ENCODE measurements at regions not wholly inside any gene's neighbourhood (a gene's known extent, or its start where the extent isn't known, plus 50 kb on each side); places are given as distances from the start of the nearest gene placed in this dataset.

DNA sequence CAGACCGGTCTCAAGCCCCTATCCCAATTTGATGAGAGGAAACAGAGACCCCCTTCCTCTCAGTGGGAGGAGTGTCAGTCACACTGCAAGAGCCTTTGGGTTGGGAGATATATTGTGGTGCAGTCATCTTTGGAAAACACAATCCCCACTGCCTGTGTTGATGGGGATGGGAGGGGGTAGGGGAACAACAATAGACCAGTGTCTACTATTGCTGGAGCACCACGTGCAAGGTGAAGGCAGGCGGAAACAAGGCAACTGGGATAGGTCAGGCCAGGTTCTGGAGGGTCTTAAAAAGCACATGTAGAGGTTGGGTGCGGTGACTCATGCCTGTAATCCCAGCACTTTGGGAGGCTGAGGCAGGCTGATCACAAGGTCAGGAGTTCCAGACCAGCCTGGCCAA, 127.9 kb downstream of the ZFP36L2 start:
- no peak for DNase-seq (ENCODE audit: low spot score)
- CTCF ChIA-PET, result no interaction called here
- TF ChIP-seq EZH2 (IDR thresholded peaks at IDR 0.05; ENCODE audit: borderline replicate concordance, low read depth, low read length, poor library complexity, severe bottlenecking), result no peak
- TF ChIP-seq, protein P1, sequence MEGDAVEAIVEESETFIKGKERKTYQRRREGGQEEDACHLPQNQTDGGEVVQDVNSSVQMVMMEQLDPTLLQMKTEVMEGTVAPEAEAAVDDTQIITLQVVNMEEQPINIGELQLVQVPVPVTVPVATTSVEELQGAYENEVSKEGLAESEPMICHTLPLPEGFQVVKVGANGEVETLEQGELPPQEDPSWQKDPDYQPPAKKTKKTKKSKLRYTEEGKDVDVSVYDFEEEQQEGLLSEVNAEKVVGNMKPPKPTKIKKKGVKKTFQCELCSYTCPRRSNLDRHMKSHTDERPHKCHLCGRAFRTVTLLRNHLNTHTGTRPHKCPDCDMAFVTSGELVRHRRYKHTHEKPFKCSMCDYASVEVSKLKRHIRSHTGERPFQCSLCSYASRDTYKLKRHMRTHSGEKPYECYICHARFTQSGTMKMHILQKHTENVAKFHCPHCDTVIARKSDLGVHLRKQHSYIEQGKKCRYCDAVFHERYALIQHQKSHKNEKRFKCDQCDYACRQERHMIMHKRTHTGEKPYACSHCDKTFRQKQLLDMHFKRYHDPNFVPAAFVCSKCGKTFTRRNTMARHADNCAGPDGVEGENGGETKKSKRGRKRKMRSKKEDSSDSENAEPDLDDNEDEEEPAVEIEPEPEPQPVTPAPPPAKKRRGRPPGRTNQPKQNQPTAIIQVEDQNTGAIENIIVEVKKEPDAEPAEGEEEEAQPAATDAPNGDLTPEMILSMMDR (conservative IDR thresholded peaks at IDR 0.05; ENCODE audit: low read depth, low read length), result no peak
- no TSS peak for BruUV-seq (replicated peaks)
- H3K27me3 ChIP-seq (replicated peaks; ENCODE audit: insufficient read depth, low read depth, low read length, poor library complexity), result no peaks in the 10 kb centered on the region
- H3K27ac ChIP-seq (ENCODE audit: low read depth, low read length, poor library complexity, severe bottlenecking), result no peak overlapping the region
- POLR2A ChIA-PET (ENCODE audit: low non-redundant PET), result no interaction called here
- intact Hi-C loops (cut with micrococcal nuclease; ENCODE audit: unreplicated experiment), result no loop called here
- no peaks in the 10 kb centered on the region for H3K36me3 ChIP-seq (ENCODE audit: insufficient read depth, low read length, poor library complexity, severe bottlenecking)
- H3K4me3 ChIP-seq (ENCODE audit: low read depth, low read length, poor library complexity, severe bottlenecking), result no peak overlapping the region
- no peaks in the 10 kb centered on the region for H3K4me1 ChIP-seq (ENCODE audit: insufficient read depth, low read length, poor library complexity, severe bottlenecking)
- H3K9me3 ChIP-seq (ENCODE audit: low read depth, low read length, poor library complexity, severe bottlenecking), result no peaks in the 10 kb centered on the region

DNA sequence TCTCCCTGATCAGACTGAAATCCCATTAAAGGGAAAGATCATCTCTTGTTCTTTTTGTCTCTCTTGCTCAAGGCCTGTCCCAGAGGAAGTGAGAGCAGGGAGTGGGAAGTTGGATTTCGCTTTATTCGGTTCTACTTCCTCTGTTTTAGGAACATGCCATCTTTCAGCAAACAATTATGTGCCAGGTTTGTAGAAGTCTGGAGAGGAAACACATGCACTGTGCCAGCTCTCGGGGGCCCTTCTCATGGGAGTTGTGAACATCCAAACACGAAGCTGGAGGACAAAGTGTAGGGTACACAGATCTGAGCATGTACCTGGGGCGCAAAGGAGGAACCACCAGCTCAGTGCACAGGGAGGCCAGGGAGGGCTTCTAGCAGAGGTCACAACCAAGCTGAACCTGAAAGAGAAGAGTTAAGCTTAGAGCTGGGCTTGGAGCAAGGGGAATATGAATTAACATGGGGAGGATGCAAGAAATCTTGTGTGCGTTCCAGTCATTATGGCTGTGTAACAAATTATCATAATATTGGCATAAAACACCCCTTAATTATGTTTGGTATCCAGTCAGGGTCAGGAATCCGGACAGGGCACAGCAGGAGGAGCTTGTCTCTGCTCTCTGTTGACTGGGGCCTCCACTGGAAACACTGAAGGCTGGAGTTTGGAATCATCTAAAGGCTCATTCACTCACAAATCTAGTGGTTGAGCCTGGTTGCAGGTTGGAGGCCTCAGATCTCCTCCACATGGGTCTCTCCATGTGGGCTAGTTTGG, 128.6 kb downstream of the ZFP36L2 start:
- no TSS peak for BruUV-seq (replicated peaks)
- intact Hi-C loops (cut with micrococcal nuclease; ENCODE audit: unreplicated experiment), result no loop called here
- ChIA-PET CTCF (interaction anchor here (0.5 kb wide), 1 partner anchor 74 kb away, joined by 10 read pairs; no protein-coding TSS in a partner anchor), POLR2A (ENCODE audit: low non-redundant PET) (no interaction called here)
- DNase-seq (ENCODE audit: low spot score), result no peak
- H3K4me1 ChIP-seq (ENCODE audit: insufficient read depth, low read length, poor library complexity, severe bottlenecking), result no peaks in the 10 kb centered on the region
- TF ChIP-seq, protein P1 (conservative IDR thresholded peaks at IDR 0.05; ENCODE audit: low read depth, low read length), result no peak
- TF ChIP-seq EZH2 (IDR thresholded peaks at IDR 0.05; ENCODE audit: borderline replicate concordance, low read depth, low read length, poor library complexity, severe bottlenecking), result no peak
- no peaks in the 10 kb centered on the region for H3K36me3 ChIP-seq (ENCODE audit: insufficient read depth, low read length, poor library complexity, severe bottlenecking)
- H3K9me3 ChIP-seq (ENCODE audit: low read depth, low read length, poor library complexity, severe bottlenecking), result no peaks in the 10 kb centered on the region
- H3K4me3 ChIP-seq (ENCODE audit: low read depth, low read length, poor library complexity, severe bottlenecking), result no peak overlapping the region
- no peak overlapping the region for H3K27ac ChIP-seq (ENCODE audit: low read depth, low read length, poor library complexity, severe bottlenecking)
- no peaks in the 10 kb centered on the region for H3K27me3 ChIP-seq (replicated peaks; ENCODE audit: insufficient read depth, low read depth, low read length, poor library complexity)

GRCh38 chr2:43095533-43096295, 130.7 kb downstream of the ZFP36L2 start:
- Histone ChIP-seq H3K36me3 (ENCODE audit: insufficient read depth, low read length, poor library complexity, severe bottlenecking) (no peaks in the 10 kb centered on the region), H3K27ac (ENCODE audit: low read depth, low read length, poor library complexity, severe bottlenecking) (no peak overlapping the region), H3K27me3 (replicated peaks; ENCODE audit: insufficient read depth, low read depth, low read length, poor library complexity) (no peaks in the 10 kb centered on the region), H3K4me3 (ENCODE audit: low read depth, low read length, poor library complexity, severe bottlenecking) (no peak overlapping the region), H3K9me3 (ENCODE audit: low read depth, low read length, poor library complexity, severe bottlenecking) (no peaks in the 10 kb centered on the region), H3K4me1 (ENCODE audit: insufficient read depth, low read length, poor library complexity, severe bottlenecking) (no peaks in the 10 kb centered on the region)
- POLR2A ChIA-PET (ENCODE audit: low non-redundant PET), result no interaction called here
- no peak for DNase-seq (ENCODE audit: low spot score)
- no TSS peak for BruUV-seq (replicated peaks)
- intact Hi-C loops (cut with micrococcal nuclease; ENCODE audit: unreplicated experiment), result no loop called here
- TF ChIP-seq, protein P1 (conservative IDR thresholded peaks at IDR 0.05; ENCODE audit: low read depth, low read length), result no peak
- TF ChIP-seq EZH2 (IDR thresholded peaks at IDR 0.05; ENCODE audit: borderline replicate concordance, low read depth, low read length, poor library complexity, severe bottlenecking), result no peak
- CTCF ChIA-PET, result no interaction called here
